Activated T-cell treated with anti-CD3 and anti-CD28 coated beads, Interleukin-2, amount 50 U/mL, for 72 hours (primary cell): ENCODE measurements at regions not wholly inside any gene's neighbourhood (a gene's known extent, or its start where the extent isn't known, plus 50 kb on each side); places are given as distances from the start of the nearest gene placed in this dataset.

Experiments used
- ATAC-seq, 2 donors: fragments of 150-1000 bp; cut with Tn5 transposase; replicated peaks in 1 of 2; 2 replicates each; pipeline ENCODE4 v1.10.0; 2021; ENCODE audit warnings: moderate library complexity in 2 of 2, mild to moderate bottlenecking in 1 of 2
- DNase-seq, 2 donors: peaks; one replicate each; pipeline ENCODE4 v3.0.0; 2021 to 2022; ENCODE audit warnings: mixed read lengths in 1 of 2
- H3K27ac Mint-ChIP-seq: one replicate; pipeline ENCODE4 v1.8.0; 2022; ENCODE audit warnings: mild to moderate bottlenecking, moderate library complexity, mixed read lengths
- H3K27me3 Mint-ChIP-seq: one replicate; pipeline ENCODE4 v1.8.0; 2022; ENCODE audit warnings: low read depth, mixed read lengths
- H3K36me3 Mint-ChIP-seq, 2 donors: one replicate each; pipeline ENCODE4 v1.8.0; 2022; ENCODE audit warnings: mixed read lengths in 2 of 2, mild to moderate bottlenecking in 1 of 2; ENCODE audit not compliant: insufficient read depth in 2 of 2
- H3K4me1 Mint-ChIP-seq: one replicate; pipeline ENCODE4 v1.8.0; 2022; ENCODE audit warnings: low read depth, mixed read lengths
- H3K4me3 Mint-ChIP-seq, 2 donors: one replicate each; pipeline ENCODE4 v1.8.0; 2022; ENCODE audit warnings: mild to moderate bottlenecking in 2 of 2, mixed read lengths in 2 of 2, moderate library complexity in 2 of 2
- H3K9me3 Mint-ChIP-seq, 2 donors: one replicate each; pipeline ENCODE4 v1.8.0; 2022; ENCODE audit warnings: mixed read lengths in 2 of 2

- ATAC-seq, result no peak
- Mint-ChIP-seq H3K36me3 (no peaks in the 10 kb centered on the region), H3K4me3 (no peak overlapping the region), H3K4me1 (no peaks in the 10 kb centered on the region), H3K9me3 (peaks cover 0 to 4% of the 10 kb centered on the region in 2 donors), H3K27me3 (peaks cover 8% of the 10 kb centered on the region), H3K27ac (no peak overlapping the region)
- DNase-seq, result no peak
Observed at GRCh38 chr2:2744107-2744506, 413.0 kb upstream of the MYT1L start.

- ATAC-seq (no peak), DNase-seq (no peak)
- Mint-ChIP-seq H3K27me3 (peaks cover 8% of the 10 kb centered on the region), H3K36me3 (no peaks in the 10 kb centered on the region), H3K4me1 (no peaks in the 10 kb centered on the region), H3K9me3 (peaks cover 0 to 4% of the 10 kb centered on the region in 2 donors), H3K27ac (no peak overlapping the region), H3K4me3 (no peak overlapping the region)
Observed at GRCh38 chr2:2743164-2743571, 412.1 kb upstream of the MYT1L start.

- H3K27ac Mint-ChIP-seq, result no peak overlapping the region
- H3K36me3 Mint-ChIP-seq, result no peaks in the 10 kb centered on the region
Observed at GRCh38 chr2:2742726-2743125, 411.7 kb upstream of the MYT1L start.

GRCh38 chr2:2740238-2740775 is 409.2 kb upstream of the MYT1L start:
- peaks cover 0 to 4% of the 10 kb centered on the region in 2 donors for H3K9me3 Mint-ChIP-seq
- DNase-seq (no peak), ATAC-seq (no peak)
- H3K4me3 Mint-ChIP-seq, result no peak overlapping the region
- no peaks in the 10 kb centered on the region for H3K4me1 Mint-ChIP-seq
- H3K36me3 Mint-ChIP-seq, result no peaks in the 10 kb centered on the region
- H3K27me3 Mint-ChIP-seq, result peaks cover 8% of the 10 kb centered on the region
- H3K27ac Mint-ChIP-seq, result no peak overlapping the region

More at GRCh38 chr2:2742726-2743125, 411.7 kb upstream of the MYT1L start:
- Mint-ChIP-seq H3K4me1 (no peaks in the 10 kb centered on the region), H3K4me3 (no peak overlapping the region), H3K27me3 (peaks cover 8% of the 10 kb centered on the region), H3K9me3 (peaks cover 0 to 4% of the 10 kb centered on the region in 2 donors)
- no peak for DNase-seq
- no peak for ATAC-seq

- ATAC-seq (no peak), DNase-seq (no peak)
- Mint-ChIP-seq H3K4me3 (no peak overlapping the region), H3K27ac (no peak overlapping the region), H3K9me3 (peaks cover 0 to 4% of the 10 kb centered on the region in 2 donors), H3K4me1 (no peaks in the 10 kb centered on the region), H3K27me3 (peaks cover 13% of the 10 kb centered on the region), H3K36me3 (no peaks in the 10 kb centered on the region)
Observed at GRCh38 chr2:2739231-2739795, 408.2 kb upstream of the MYT1L start.

- DNase-seq, result no peak
- Mint-ChIP-seq H3K36me3 (no peaks in the 10 kb centered on the region), H3K27ac (no peak overlapping the region), H3K27me3 (peaks cover 13% of the 10 kb centered on the region), H3K4me3 (no peak overlapping the region), H3K9me3 (peaks cover 0 to 4% of the 10 kb centered on the region in 2 donors), H3K4me1 (no peaks in the 10 kb centered on the region)
- ATAC-seq, result no peak
Observed at GRCh38 chr2:2738684-2739083, 407.6 kb upstream of the MYT1L start.

GRCh38 chr2:2738276-2738675 is 407.2 kb upstream of the MYT1L start:
- DNase-seq, result no peak
- H3K4me1 Mint-ChIP-seq, result no peaks in the 10 kb centered on the region
- H3K4me3 Mint-ChIP-seq, result no peak overlapping the region
- ATAC-seq, result no peak
- H3K27me3 Mint-ChIP-seq, result peaks cover 13% of the 10 kb centered on the region
- H3K27ac Mint-ChIP-seq, result no peak overlapping the region
- no peaks in the 10 kb centered on the region for H3K36me3 Mint-ChIP-seq
- H3K9me3 Mint-ChIP-seq, result peaks cover 0 to 4% of the 10 kb centered on the region in 2 donors

- DNase-seq, result no peak
- Mint-ChIP-seq H3K4me1 (no peaks in the 10 kb centered on the region), H3K27ac (no peak overlapping the region), H3K27me3 (peaks cover 7% of the 10 kb centered on the region), H3K9me3 (peaks cover 0 to 2% of the 10 kb centered on the region in 2 donors), H3K36me3 (no peaks in the 10 kb centered on the region), H3K4me3 (no peak overlapping the region)
- ATAC-seq, result no peak
Observed at GRCh38 chr2:2735041-2735440, 404.0 kb upstream of the MYT1L start.

GRCh38 chr2:2734308-2734707 is 403.2 kb upstream of the MYT1L start:
- Mint-ChIP-seq H3K27me3 (peaks cover 6% of the 10 kb centered on the region), H3K9me3 (no peaks in the 10 kb centered on the region), H3K27ac (no peak overlapping the region), H3K4me1 (no peaks in the 10 kb centered on the region), H3K36me3 (no peaks in the 10 kb centered on the region), H3K4me3 (no peak overlapping the region)
- DNase-seq, result no peak
- no peak for ATAC-seq

GRCh38 chr2:2733818-2734217 is 402.7 kb upstream of the MYT1L start:
- ATAC-seq (no peak), DNase-seq (no peak)
- H3K27ac Mint-ChIP-seq, result no peak overlapping the region
- H3K9me3 Mint-ChIP-seq, result no peaks in the 10 kb centered on the region
- no peaks in the 10 kb centered on the region for H3K4me1 Mint-ChIP-seq
- H3K36me3 Mint-ChIP-seq, result no peaks in the 10 kb centered on the region
- H3K4me3 Mint-ChIP-seq, result no peak overlapping the region
- peaks cover 6% of the 10 kb centered on the region for H3K27me3 Mint-ChIP-seq

GRCh38 chr2:2732331-2733119 is 401.4 kb upstream of the MYT1L start:
- H3K36me3 Mint-ChIP-seq, result no peaks in the 10 kb centered on the region
- no peaks in the 10 kb centered on the region for H3K9me3 Mint-ChIP-seq
- peaks cover 6% of the 10 kb centered on the region for H3K27me3 Mint-ChIP-seq
- no peak overlapping the region for H3K27ac Mint-ChIP-seq
- H3K4me3 Mint-ChIP-seq, result no peak overlapping the region
- no peaks in the 10 kb centered on the region for H3K4me1 Mint-ChIP-seq
- no peak for ATAC-seq
- DNase-seq, result no peak

- no peak for ATAC-seq
- H3K27ac Mint-ChIP-seq, result no peak overlapping the region
Observed at GRCh38 chr2:2731816-2732284, 400.8 kb upstream of the MYT1L start.

GRCh38 chr2:2731101-2731815 is 400.2 kb upstream of the MYT1L start:
- DNase-seq (no peak), ATAC-seq (no peak)
- no peaks in the 10 kb centered on the region for H3K9me3 Mint-ChIP-seq
- H3K4me1 Mint-ChIP-seq, result no peaks in the 10 kb centered on the region
- no peak overlapping the region for H3K27ac Mint-ChIP-seq
- no peaks in the 10 kb centered on the region for H3K36me3 Mint-ChIP-seq
- H3K4me3 Mint-ChIP-seq, result no peak overlapping the region
- H3K27me3 Mint-ChIP-seq, result peaks cover 6% of the 10 kb centered on the region

More at GRCh38 chr2:2731816-2732284, 400.8 kb upstream of the MYT1L start:
- Mint-ChIP-seq H3K27me3 (peaks cover 6% of the 10 kb centered on the region), H3K36me3 (no peaks in the 10 kb centered on the region), H3K4me3 (no peak overlapping the region), H3K9me3 (no peaks in the 10 kb centered on the region), H3K4me1 (no peaks in the 10 kb centered on the region)
- DNase-seq, result no peak
